Endothelial cell of umbilical vein (primary cell): ENCODE measurements at regions not wholly inside any gene's neighbourhood (a gene's known extent, or its start where the extent isn't known, plus 50 kb on each side); places are given as distances from the start of the nearest gene placed in this dataset.

Experiments used
- BruUV-seq: library from RNA; stranded (reverse); fragments of 400-500 nt; replicated peaks from 2 replicates; lab custom pipeline; 2021; lab: Mats Ljungman, UMichigan
- CTCF ChIA-PET: fragments of 300-600, 350-600 bp; sonication (Branson Sonifier 250); formaldehyde crosslinking; loops from one replicate; lab custom pipeline; 2021; ENCODE audit warnings: antibody characterized with exemption, inconsistent platforms; lab: Charles Lee
- POLR2A ChIA-PET: fragments of 300-600, 350-600 bp; sonication (Branson Sonifier 250); formaldehyde crosslinking; loops from one replicate; lab custom pipeline; 2021; ENCODE audit warnings: antibody characterized with exemption, inconsistent platforms; lab: Charles Lee
- DNase-seq: peaks from one replicate; pipeline ENCODE4 v3.0.0-alpha.2; 2011; ENCODE audit warnings: low read depth, low spot score
- FAIRE-seq: peaks from 2 replicates; lab custom pipeline; 2011; peaks lifted over from hg19 to GRCh38; lab: Jason Lieb, UNC
- H2AFZ ChIP-seq: 2 replicates; pipeline ENCODE4 v1.6.0; 2012; ENCODE audit warnings: low read depth, low read length, control low read depth, inconsistent platforms
- H3K27ac ChIP-seq: 2 replicates; pipeline ENCODE4 v1.5.1; 2011; ENCODE audit warnings: low read depth, mild to moderate bottlenecking, control low read depth, low read length, moderate library complexity; ENCODE audit not compliant: insufficient read depth
- H3K27me3 ChIP-seq, 2 experiments: 2 replicates each; pipeline versions ENCODE4 v1.6.0 to v1.6.1; 2011; ENCODE audit warnings: low read length in 2 of 2, mixed read lengths in 1 of 2; ENCODE audit not compliant: control insufficient read depth in 2 of 2, insufficient read depth in 2 of 2
- H3K36me3 ChIP-seq, 2 experiments: 2 replicates in 1 of 2; 3 replicates in 1 of 2; pipeline ENCODE4 v1.5.1; 2011; ENCODE audit warnings: low read length in 2 of 2, mild to moderate bottlenecking in 1 of 2, moderate library complexity in 1 of 2; ENCODE audit not compliant: control insufficient read depth in 2 of 2, insufficient read depth in 2 of 2; ENCODE audit errors: extremely low read depth in 1 of 2
- H3K4me1 ChIP-seq: 3 replicates; pipeline ENCODE4 v1.5.1; 2011; ENCODE audit warnings: mild to moderate bottlenecking, low read length; ENCODE audit not compliant: control insufficient read depth, insufficient read depth; ENCODE audit errors: extremely low read depth
- H3K4me2 ChIP-seq: 2 replicates; pipeline ENCODE4 v1.6.1; 2011; ENCODE audit warnings: low read length, control low read depth, mixed read lengths; ENCODE audit not compliant: insufficient read depth
- H3K4me3 ChIP-seq, 3 experiments: fragments of 200-600 bp in 1 of 3; sonication (generic), shearing (Covaris generic) in 1 of 3; replicated peaks in 1 of 3; 2 replicates each; pipeline ENCODE4 v1.5.1; 2011 to 2016; ENCODE audit warnings: control low read depth in 3 of 3, low read length in 3 of 3, mild to moderate bottlenecking in 2 of 3, inconsistent platforms in 1 of 3, low read depth in 1 of 3, moderate library complexity in 1 of 3; ENCODE audit not compliant: insufficient read depth in 1 of 3
- H3K79me2 ChIP-seq: 2 replicates; pipeline ENCODE4 v1.6.0; 2012; ENCODE audit warnings: low read length, inconsistent platforms; ENCODE audit not compliant: control insufficient read depth, insufficient read depth
- H3K9ac ChIP-seq: replicated peaks from 2 replicates; pipeline ENCODE3; 2011; ENCODE audit warnings: low read length, control low read depth; ENCODE audit not compliant: insufficient read depth; ENCODE audit errors: extremely low read depth
- H3K9me1 ChIP-seq: replicated peaks from 3 replicates; pipeline ENCODE4 v1.6.0; 2011; ENCODE audit warnings: mild to moderate bottlenecking, low read length; ENCODE audit not compliant: control insufficient read depth, insufficient read depth; ENCODE audit errors: extremely low read depth
- H3K9me3 ChIP-seq: replicated peaks from 2 replicates; pipeline ENCODE4 v1.5.1; 2012; ENCODE audit warnings: low read length, inconsistent platforms; ENCODE audit not compliant: control insufficient read depth, insufficient read depth
- H4K20me1 ChIP-seq: replicated peaks from 2 replicates; pipeline ENCODE3; 2011; ENCODE audit warnings: mild to moderate bottlenecking, low read length; ENCODE audit not compliant: control insufficient read depth, insufficient read depth; ENCODE audit errors: extremely low read depth
- EZH2 ChIP-seq: IDR thresholded peaks from 2 replicates; pipeline ENCODE4 v1.6.1; 2012; ENCODE audit warnings: borderline replicate concordance, low read depth, mild to moderate bottlenecking, moderate library complexity, low read length, inconsistent platforms; ENCODE audit not compliant: severe bottlenecking
- FOS ChIP-seq: IDR thresholded peaks from 2 replicates; pipeline ENCODE4 v1.6.1; 2011; ENCODE audit warnings: mild to moderate bottlenecking, low read length, moderate library complexity, borderline replicate concordance; ENCODE audit not compliant: insufficient read depth
- GATA2 ChIP-seq: IDR thresholded peaks from 2 replicates; pipeline ENCODE4 v1.7.0; 2011; ENCODE audit warnings: low read depth, mild to moderate bottlenecking, moderate library complexity, mixed read lengths, low read length; ENCODE audit not compliant: insufficient read length, insufficient read depth
- JUN ChIP-seq: IDR thresholded peaks from 2 replicates; pipeline ENCODE4 v1.6.1; 2011; ENCODE audit warnings: borderline replicate concordance, low read depth; ENCODE audit not compliant: insufficient read length, insufficient read depth
- MYC ChIP-seq: IDR thresholded peaks from one replicate; pipeline ENCODE4 v1.6.1; 2011; ENCODE audit warnings: mild to moderate bottlenecking, low read depth, low read length
- POLR2A ChIP-seq: IDR thresholded peaks from 2 replicates; pipeline ENCODE4 v1.6.1; 2012; ENCODE audit warnings: low read depth, mild to moderate bottlenecking, control low read depth, low read length
- POLR2AphosphoS5 ChIP-seq: IDR thresholded peaks from 2 replicates; pipeline ENCODE4 v1.6.1; 2012; ENCODE audit warnings: low read depth, mild to moderate bottlenecking, control low read depth, low read length, moderate library complexity; ENCODE audit not compliant: insufficient read depth
- dilution Hi-C: fragments of 300-500 bp; cut with MboI; formaldehyde crosslinking; loops from one replicate; pipeline ENCODE4 v1.15.0; 2019; ENCODE audit warnings: low sequenced_read_pairs; ENCODE audit not compliant: extremely low pct_ligation_motif_present
- intact Hi-C: fragments of 100-400 bp; cut with micrococcal nuclease; formaldehyde crosslinking; loops from one replicate; pipeline ENCODE4 v1.10.0; 2022
- TF ChIP-seq, protein P1 (sequence below), 2 donors: IDR thresholded peaks; 1 replicate in 1 of 2; 2 replicates in 1 of 2; pipeline ENCODE4 v1.5.1; 2011; ENCODE audit warnings: low read length in 2 of 2, mild to moderate bottlenecking in 2 of 2, moderate library complexity in 2 of 2, control low read depth in 1 of 2, inconsistent platforms in 1 of 2, low read depth in 1 of 2; ENCODE audit not compliant: insufficient read depth in 1 of 2; ENCODE audit errors: extremely low read depth in 1 of 2
- TF ChIP-seq, protein P2 (sequence below): IDR thresholded peaks from 2 replicates; pipeline ENCODE4 v1.6.1; 2011; ENCODE audit not compliant: insufficient read depth, insufficient read length

DNA sequence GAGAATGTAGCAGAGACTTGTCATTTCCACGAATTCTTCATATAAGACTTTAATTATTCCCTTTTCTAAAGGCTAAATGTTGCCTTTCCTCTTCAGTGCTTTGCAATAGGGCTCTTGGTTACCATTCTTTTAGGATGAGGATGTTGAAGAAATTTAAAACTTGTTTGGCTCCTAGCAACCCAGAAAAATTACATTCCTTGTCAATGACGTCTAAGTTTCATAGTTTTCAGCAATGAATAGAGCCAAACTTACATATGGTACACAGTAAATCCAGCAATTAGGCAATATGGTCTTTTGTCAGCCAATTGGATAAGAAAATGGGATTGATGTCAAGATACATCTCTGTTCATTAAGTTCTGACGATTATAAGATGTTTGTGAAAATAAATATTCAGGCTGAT lies 1639.6 kb upstream of the PCDH10 start:
- DNase-seq (no peak), FAIRE-seq (no peak)
- Histone ChIP-seq H3K27ac (no peak overlapping the region), H4K20me1 (no peaks in the 10 kb centered on the region), H3K27me3 (no peaks in the 10 kb centered on the region), H3K36me3 (no peaks in the 10 kb centered on the region), H3K9me3 (no peaks in the 10 kb centered on the region), H3K4me3 (no peak overlapping the region), H2AFZ (no peak overlapping the region), H3K9me1 (no peaks in the 10 kb centered on the region), H3K9ac (no peak overlapping the region), H3K4me2 (no peak overlapping the region), H3K4me1 (no peaks in the 10 kb centered on the region), H3K79me2 (no peaks in the 10 kb centered on the region)
- intact Hi-C loops: no loop called here
- dilution Hi-C loops: no loop called here
- ChIA-PET POLR2A (no interaction called here), CTCF (no interaction called here)
- TF ChIP-seq JUN: no peak
- TF ChIP-seq MYC: no peak
- TF ChIP-seq, protein P1, sequence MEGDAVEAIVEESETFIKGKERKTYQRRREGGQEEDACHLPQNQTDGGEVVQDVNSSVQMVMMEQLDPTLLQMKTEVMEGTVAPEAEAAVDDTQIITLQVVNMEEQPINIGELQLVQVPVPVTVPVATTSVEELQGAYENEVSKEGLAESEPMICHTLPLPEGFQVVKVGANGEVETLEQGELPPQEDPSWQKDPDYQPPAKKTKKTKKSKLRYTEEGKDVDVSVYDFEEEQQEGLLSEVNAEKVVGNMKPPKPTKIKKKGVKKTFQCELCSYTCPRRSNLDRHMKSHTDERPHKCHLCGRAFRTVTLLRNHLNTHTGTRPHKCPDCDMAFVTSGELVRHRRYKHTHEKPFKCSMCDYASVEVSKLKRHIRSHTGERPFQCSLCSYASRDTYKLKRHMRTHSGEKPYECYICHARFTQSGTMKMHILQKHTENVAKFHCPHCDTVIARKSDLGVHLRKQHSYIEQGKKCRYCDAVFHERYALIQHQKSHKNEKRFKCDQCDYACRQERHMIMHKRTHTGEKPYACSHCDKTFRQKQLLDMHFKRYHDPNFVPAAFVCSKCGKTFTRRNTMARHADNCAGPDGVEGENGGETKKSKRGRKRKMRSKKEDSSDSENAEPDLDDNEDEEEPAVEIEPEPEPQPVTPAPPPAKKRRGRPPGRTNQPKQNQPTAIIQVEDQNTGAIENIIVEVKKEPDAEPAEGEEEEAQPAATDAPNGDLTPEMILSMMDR (IDR thresholded peaks at IDR 0.05; ENCODE audit: extremely low read depth in 1 of 2, insufficient read depth in 1 of 2, low read depth in 1 of 2, low read length in 2 of 2): no peak
- no TSS peak for BruUV-seq

DNA sequence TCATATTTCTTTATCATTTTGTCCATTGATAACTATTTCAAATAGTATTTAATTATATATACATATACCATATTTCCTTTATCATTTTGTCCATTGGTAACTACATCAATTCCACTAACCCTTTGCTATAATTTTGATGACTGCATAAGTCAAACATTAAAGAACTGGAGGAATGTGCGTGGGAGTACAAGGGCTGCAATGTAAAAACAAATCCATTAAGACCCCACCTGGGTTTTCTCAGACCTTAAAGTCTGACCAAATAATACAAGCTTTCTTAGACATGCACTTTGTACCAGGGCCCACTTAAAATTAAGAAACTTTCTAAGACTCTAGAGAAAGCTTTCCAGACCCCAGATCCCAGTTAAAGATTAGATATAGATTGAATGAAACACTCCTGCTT lies 1622.4 kb upstream of the PCDH10 start:
- Histone ChIP-seq H3K27me3 (no peaks in the 10 kb centered on the region), H3K4me2 (no peak overlapping the region), H2AFZ (no peak overlapping the region), H3K9me1 (no peaks in the 10 kb centered on the region), H3K79me2 (no peaks in the 10 kb centered on the region), H3K4me1 (no peaks in the 10 kb centered on the region), H4K20me1 (no peaks in the 10 kb centered on the region), H3K9me3 (no peaks in the 10 kb centered on the region), H3K36me3 (no peaks in the 10 kb centered on the region), H3K9ac (no peak overlapping the region), H3K4me3 (no peak overlapping the region), H3K27ac (no peak overlapping the region)
- CTCF ChIA-PET: no interaction called here
- POLR2A ChIA-PET: no interaction called here
- intact Hi-C loops: no loop called here
- FAIRE-seq (no peak), DNase-seq (no peak)
- no TSS peak for BruUV-seq
- dilution Hi-C loops: no loop called here
- TF ChIP-seq JUN: no peak
- TF ChIP-seq, protein P1 (IDR thresholded peaks at IDR 0.05; ENCODE audit: extremely low read depth in 1 of 2, insufficient read depth in 1 of 2, low read depth in 1 of 2, low read length in 2 of 2): no peak
- TF ChIP-seq EZH2: no peak
- TF ChIP-seq MYC: no peak
- TF ChIP-seq POLR2AphosphoS5: no peak
- TF ChIP-seq POLR2A: no peak
- TF ChIP-seq, protein P2, sequence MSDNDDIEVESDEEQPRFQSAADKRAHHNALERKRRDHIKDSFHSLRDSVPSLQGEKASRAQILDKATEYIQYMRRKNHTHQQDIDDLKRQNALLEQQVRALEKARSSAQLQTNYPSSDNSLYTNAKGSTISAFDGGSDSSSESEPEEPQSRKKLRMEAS: no peak
- TF ChIP-seq GATA2: no peak
- no peak for TF ChIP-seq FOS
